ENCODE measurements at regions not wholly inside any gene's neighbourhood (a gene's known extent, or its start where the extent isn't known, plus 50 kb on each side); places are given as distances from the start of the nearest gene placed in this dataset.

DNA sequence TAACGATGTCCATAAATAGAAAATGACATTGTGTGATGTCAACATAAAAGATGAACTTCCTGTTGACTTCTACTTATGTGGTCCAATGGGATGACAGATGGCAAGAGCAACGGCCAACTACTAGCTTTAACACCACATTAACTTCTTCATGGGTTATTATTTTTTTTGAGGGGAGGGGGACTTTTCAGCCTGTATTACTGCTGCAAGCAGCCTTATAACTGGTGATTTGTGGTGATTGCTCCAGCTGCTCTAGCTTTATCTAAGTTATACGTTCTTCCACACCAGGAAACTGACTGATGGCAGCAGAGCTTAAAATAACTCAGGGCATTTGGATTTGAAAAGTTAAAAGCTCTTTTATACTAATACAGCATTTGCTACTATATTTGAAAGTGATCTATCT, 228.8 kb upstream of the B3GALT2 start:
- intact Hi-C loops (cut with micrococcal nuclease) = no loop called here
- TF ChIP-seq, protein P1, sequence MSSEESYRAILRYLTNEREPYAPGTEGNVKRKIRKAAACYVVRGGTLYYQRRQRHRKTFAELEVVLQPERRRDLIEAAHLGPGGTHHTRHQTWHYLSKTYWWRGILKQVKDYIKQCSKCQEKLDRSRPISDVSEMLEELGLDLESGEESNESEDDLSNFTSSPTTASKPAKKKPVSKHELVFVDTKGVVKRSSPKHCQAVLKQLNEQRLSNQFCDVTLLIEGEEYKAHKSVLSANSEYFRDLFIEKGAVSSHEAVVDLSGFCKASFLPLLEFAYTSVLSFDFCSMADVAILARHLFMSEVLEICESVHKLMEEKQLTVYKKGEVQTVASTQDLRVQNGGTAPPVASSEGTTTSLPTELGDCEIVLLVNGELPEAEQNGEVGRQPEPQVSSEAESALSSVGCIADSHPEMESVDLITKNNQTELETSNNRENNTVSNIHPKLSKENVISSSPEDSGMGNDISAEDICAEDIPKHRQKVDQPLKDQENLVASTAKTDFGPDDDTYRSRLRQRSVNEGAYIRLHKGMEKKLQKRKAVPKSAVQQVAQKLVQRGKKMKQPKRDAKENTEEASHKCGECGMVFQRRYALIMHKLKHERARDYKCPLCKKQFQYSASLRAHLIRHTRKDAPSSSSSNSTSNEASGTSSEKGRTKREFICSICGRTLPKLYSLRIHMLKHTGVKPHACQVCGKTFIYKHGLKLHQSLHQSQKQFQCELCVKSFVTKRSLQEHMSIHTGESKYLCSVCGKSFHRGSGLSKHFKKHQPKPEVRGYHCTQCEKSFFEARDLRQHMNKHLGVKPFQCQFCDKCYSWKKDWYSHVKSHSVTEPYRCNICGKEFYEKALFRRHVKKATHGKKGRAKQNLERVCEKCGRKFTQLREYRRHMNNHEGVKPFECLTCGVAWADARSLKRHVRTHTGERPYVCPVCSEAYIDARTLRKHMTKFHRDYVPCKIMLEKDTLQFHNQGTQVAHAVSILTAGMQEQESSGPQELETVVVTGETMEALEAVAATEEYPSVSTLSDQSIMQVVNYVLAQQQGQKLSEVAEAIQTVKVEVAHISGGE (CRISPR knock-in tag; IDR thresholded peaks at IDR 0.05) = no peak
- no peak for TF ChIP-seq BMI1 (IDR thresholded peaks at IDR 0.05; ENCODE audit: low read length)

More for the DNA sequence above, 228.8 kb upstream of the B3GALT2 start:
- H3K9me3 ChIP-seq (replicated peaks; ENCODE audit: control insufficient read depth, insufficient read depth, low read depth, low read length) = no peaks in the 10 kb centered on the region
- no peaks in the 10 kb centered on the region for H4K20me1 ChIP-seq (replicated peaks; ENCODE audit: control insufficient read depth, insufficient read depth, low read length)
- H3K36me3 ChIP-seq (ENCODE audit: control insufficient read depth, insufficient read depth, low read length) = no peaks in the 10 kb centered on the region; the same call in 2 of the 3 replicates
- BruUV-seq (replicated peaks) = no TSS peak
- FAIRE-seq (no peak), DNase-seq (ENCODE audit: extremely low read depth in 1 of 4, low spot score in 3 of 4) (no peak), ATAC-seq (no peak)
- H2AFZ ChIP-seq (ENCODE audit: low read depth, low read length) = no peak overlapping the region
- WGBS (ENCODE audit: insufficient coverage, low coverage, missing lambda C conversion rate) = 2% methylated on average over 3 of the region's 3 CpGs
- no peak overlapping the region for H3K4me3 ChIP-seq
- no peak overlapping the region for H3K4me2 ChIP-seq (ENCODE audit: insufficient read depth, low read length)
- in situ Hi-C loops (cut with MboI) = no loop called here
- H3K79me2 ChIP-seq (ENCODE audit: control insufficient read depth, insufficient read depth, low read length) = no peaks in the 10 kb centered on the region
- H3K27me3 ChIP-seq (ENCODE audit: control insufficient read depth in 2 of 2, insufficient read depth in 2 of 2, low read length in 2 of 2) = no peaks in the 10 kb centered on the region
- no peak overlapping the region for H3K9ac ChIP-seq (ENCODE audit: insufficient read depth in 1 of 2, low read depth in 2 of 2, low read length in 2 of 2)
- no peak overlapping the region for H3K27ac ChIP-seq (ENCODE audit: extremely low read depth, low read depth, low read length)
- no peaks in the 10 kb centered on the region for H3K4me1 ChIP-seq (replicated peaks in 1 of 2; ENCODE audit: control insufficient read depth in 2 of 2, insufficient read depth in 2 of 2, low read length in 2 of 2)
- POLR2A ChIA-PET = no interaction called here
- H3K9me1 ChIP-seq (ENCODE audit: control insufficient read depth, insufficient read depth, low read length) = no peaks in the 10 kb centered on the region
- CTCF ChIA-PET (ENCODE audit: low intra/inter-chr PET ratio) = no interaction called here

Measured in K562 (cell line).